Stimulated activated naive B cell treated with anti-CD40 and anti-IgM and Interleukin-4, amounts not matched to agents 10 μg/mL and 1 μg/mL and 100 μg/mL, for 72 hours (primary cell): ENCODE measurements at regions not wholly inside any gene's neighbourhood (a gene's known extent, or its start where the extent isn't known, plus 50 kb on each side); places are given as distances from the start of the nearest gene placed in this dataset.
A peak's percentile ranks its signal among the peaks of the same experiment; 100 is the strongest.

Experiments
- ATAC-seq, 2 donors: fragments of 150-1000 bp; cut with Tn5 transposase; replicated peaks; 2 replicates each; pipeline ENCODE4 v1.10.0; 2021; ENCODE audit warnings: moderate library complexity in 1 of 2
- DNase-seq: peaks from one replicate; pipeline ENCODE4 v3.0.0; 2021
- H3K27ac Mint-ChIP-seq: one replicate; pipeline ENCODE4 v1.8.0; 2022; ENCODE audit warnings: mild to moderate bottlenecking, mixed read lengths
- H3K27me3 Mint-ChIP-seq, 2 donors: one replicate each; pipeline ENCODE4 v1.8.0; 2022; ENCODE audit warnings: mixed read lengths in 2 of 2
- H3K36me3 Mint-ChIP-seq, 2 donors: one replicate each; pipeline ENCODE4 v1.8.0; 2022; ENCODE audit warnings: mixed read lengths in 2 of 2, mild to moderate bottlenecking in 1 of 2
- H3K4me1 Mint-ChIP-seq, 2 donors: one replicate each; pipeline ENCODE4 v1.8.0; 2022; ENCODE audit warnings: mixed read lengths in 2 of 2, mild to moderate bottlenecking in 1 of 2
- H3K4me3 Mint-ChIP-seq, 2 donors: one replicate each; pipeline ENCODE4 v1.8.0; 2022; ENCODE audit warnings: mild to moderate bottlenecking in 2 of 2, mixed read lengths in 2 of 2, moderate library complexity in 1 of 2
- H3K9me3 Mint-ChIP-seq, 2 donors: one replicate each; pipeline ENCODE4 v1.8.0; 2022; ENCODE audit warnings: mixed read lengths in 2 of 2, mild to moderate bottlenecking in 1 of 2

- no peak overlapping the region for H3K4me3 Mint-ChIP-seq
- H3K27me3 Mint-ChIP-seq = peaks cover 6 to 10% of the 10 kb centered on the region in 2 donors
- peak; percentile 34 to 57 for ATAC-seq
- DNase-seq = no peak
- peaks cover 8 to 16% of the 10 kb centered on the region in 2 donors for H3K4me1 Mint-ChIP-seq
- peaks cover 7% of the 10 kb centered on the region in 2 donors for H3K9me3 Mint-ChIP-seq
- H3K27ac Mint-ChIP-seq = no peak overlapping the region
- peaks cover 3 to 12% of the 10 kb centered on the region in 2 donors for H3K36me3 Mint-ChIP-seq
Measured at GRCh38 chr1:25106352-25106751, 126.0 kb downstream of the SYF2 start.

DNA sequence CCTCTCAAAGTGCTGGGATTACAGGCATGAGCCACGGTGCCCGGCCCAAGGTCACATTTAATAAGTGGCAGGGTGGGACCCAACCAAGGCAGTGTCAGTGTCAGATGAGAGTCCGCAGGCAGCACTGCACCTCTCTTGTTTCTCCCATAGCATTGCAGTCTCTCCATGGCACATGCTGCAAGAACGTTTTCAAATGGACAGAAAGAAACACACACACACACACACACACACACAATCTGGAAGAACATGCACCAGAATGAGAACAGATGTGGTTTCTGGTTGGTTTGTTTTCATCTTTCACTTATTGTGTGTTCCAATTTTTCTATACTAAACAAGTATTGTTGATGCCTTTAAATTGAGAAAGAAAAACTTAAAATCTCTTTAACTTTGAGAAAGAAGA lies 126.5 kb downstream of the SYF2 start:
- Mint-ChIP-seq H3K9me3 (peaks cover 7 to 8% of the 10 kb centered on the region in 2 donors), H3K27me3 (peaks cover 6 to 10% of the 10 kb centered on the region in 2 donors), H3K4me3 (no peak overlapping the region), H3K27ac (no peak overlapping the region), H3K36me3 (peaks cover 3 to 12% of the 10 kb centered on the region in 2 donors), H3K4me1 (peaks cover 11 to 21% of the 10 kb centered on the region in 2 donors)
- ATAC-seq (no peak), DNase-seq (no peak)

DNA sequence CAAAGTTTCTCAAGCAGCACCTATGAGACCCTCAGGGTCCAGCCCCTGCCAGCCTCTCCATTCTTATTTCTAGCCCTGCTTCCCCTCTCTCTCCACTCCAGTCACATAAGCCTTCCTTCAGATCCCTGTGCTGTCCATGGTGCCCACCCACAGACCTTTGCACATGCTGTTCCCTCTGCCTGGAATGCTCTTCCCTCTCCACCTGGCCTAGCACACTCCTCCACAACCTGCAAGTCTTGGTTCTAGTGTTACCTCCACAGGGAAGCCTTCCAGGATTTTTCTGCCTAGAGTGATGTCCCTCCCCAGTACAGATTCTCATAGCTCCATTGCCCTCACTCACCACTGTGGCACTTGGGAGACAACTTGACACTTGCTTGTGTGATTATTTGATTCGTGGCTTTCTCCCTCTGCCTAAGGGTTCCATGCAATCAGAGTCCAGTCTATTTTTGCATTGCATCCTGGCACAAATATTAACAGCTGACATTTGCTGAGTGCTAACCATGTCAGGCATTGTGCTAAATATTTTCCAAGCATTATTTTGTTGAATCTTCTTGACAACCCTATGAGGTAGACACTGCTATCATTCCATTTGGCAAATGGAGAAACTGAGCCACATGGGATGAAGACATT lies 127.3 kb downstream of the SYF2 start:
- H3K4me3 Mint-ChIP-seq = no peak overlapping the region
- H3K27ac Mint-ChIP-seq = no peak overlapping the region
- peaks cover 3 to 12% of the 10 kb centered on the region in 2 donors for H3K36me3 Mint-ChIP-seq

DNA sequence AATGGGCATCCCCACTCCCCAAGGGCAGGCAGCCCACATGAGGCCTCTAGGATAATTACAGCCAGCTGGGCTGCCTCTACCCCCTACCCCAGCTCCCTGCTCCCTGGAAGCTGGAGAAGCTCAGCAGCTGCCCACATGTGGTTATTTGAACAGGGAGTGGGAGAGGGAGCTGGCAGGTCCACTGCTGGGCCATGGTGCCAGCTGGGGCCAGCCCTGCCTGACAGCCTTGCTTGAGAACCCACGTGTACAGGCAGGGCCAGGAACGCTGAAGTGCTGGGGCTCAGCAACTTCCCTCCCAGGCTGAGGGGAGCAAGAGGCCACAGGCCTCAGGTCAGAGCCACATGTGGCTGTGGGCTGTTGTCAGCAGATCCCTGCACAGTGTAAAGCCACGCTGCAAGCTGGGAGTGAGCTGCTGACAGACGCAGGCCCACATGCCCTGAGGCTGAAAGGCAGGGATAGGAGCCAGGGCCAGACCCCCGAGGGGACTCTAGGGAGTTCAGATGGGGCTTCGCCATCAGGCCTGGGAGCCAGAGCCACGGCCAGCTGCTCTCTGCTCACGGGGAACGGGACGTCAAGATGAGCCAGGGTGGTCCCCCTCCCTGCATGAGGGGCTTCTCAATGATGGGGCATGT lies 129.0 kb downstream of the SYF2 start:
- DNase-seq = no peak
- no peak overlapping the region for H3K4me3 Mint-ChIP-seq
- no peak for ATAC-seq
- H3K36me3 Mint-ChIP-seq = peaks cover 0 to under 1% of the 10 kb centered on the region in 2 donors
- H3K27me3 Mint-ChIP-seq = peaks cover 6 to 10% of the 10 kb centered on the region in 2 donors
- peaks cover 0 to 2% of the 10 kb centered on the region in 2 donors for H3K9me3 Mint-ChIP-seq
- H3K27ac Mint-ChIP-seq = no peak overlapping the region
- H3K4me1 Mint-ChIP-seq = peaks cover 23 to 32% of the 10 kb centered on the region in 2 donors

More for the DNA sequence above, 127.3 kb downstream of the SYF2 start:
- Mint-ChIP-seq H3K9me3 (peaks cover 7 to 8% of the 10 kb centered on the region in 2 donors), H3K4me1 (peaks cover 14 to 25% of the 10 kb centered on the region in 2 donors), H3K27me3 (peaks cover 6 to 10% of the 10 kb centered on the region in 2 donors)
- ATAC-seq (no peak), DNase-seq (no peak)

GRCh38 chr1:25100151-25100833 lies 132.0 kb downstream of the SYF2 start:
- DNase-seq = no peak
- no peak for ATAC-seq
- peak overlapping the region in 1 of 2 donors; percentile 25 for H3K4me3 Mint-ChIP-seq
- peaks cover 0 to 10% of the 10 kb centered on the region in 2 donors for H3K27me3 Mint-ChIP-seq
- peaks cover 0 to 10% of the 10 kb centered on the region in 2 donors for H3K9me3 Mint-ChIP-seq
- H3K4me1 Mint-ChIP-seq = peaks cover 27 to 44% of the 10 kb centered on the region in 2 donors
- H3K27ac Mint-ChIP-seq = no peak overlapping the region
- peaks cover 0 to 3% of the 10 kb centered on the region in 2 donors for H3K36me3 Mint-ChIP-seq

GRCh38 chr1:25099343-25099951 lies 132.9 kb downstream of the SYF2 start:
- Mint-ChIP-seq H3K27me3 (peaks cover 0 to 4% of the 10 kb centered on the region in 2 donors), H3K36me3 (peaks cover 0 to 3% of the 10 kb centered on the region in 2 donors), H3K9me3 (peaks cover 3 to 10% of the 10 kb centered on the region in 2 donors), H3K4me1 (peaks cover 31 to 44% of the 10 kb centered on the region in 2 donors), H3K27ac (no peak overlapping the region), H3K4me3 (peak overlapping the region; percentile 14)
- ATAC-seq = peak; percentile 74 to 79
- no peak for DNase-seq

DNA sequence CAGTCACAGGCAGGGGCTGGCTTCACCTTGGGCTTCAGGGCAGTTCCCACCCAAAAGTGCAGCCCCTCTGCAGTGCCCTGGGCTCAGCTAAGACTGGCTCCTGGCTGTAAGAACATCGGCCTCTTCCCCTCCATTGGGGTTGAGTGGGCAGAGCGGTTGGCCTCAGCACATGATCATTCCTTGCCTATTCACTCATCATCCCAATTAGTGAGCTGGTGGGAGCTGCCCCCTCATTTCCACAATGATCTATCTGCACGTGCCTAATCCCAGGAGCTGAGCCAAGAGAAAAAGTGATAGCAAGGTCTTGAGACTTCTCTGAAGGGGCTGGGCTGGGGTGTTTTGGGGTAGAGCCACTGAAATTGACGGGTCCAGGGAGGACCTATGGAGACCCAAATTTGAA lies 133.6 kb downstream of the SYF2 start:
- no peak for ATAC-seq
- H3K27me3 Mint-ChIP-seq = no peaks in the 10 kb centered on the region
- H3K36me3 Mint-ChIP-seq = peaks cover 0 to 3% of the 10 kb centered on the region in 2 donors
- H3K9me3 Mint-ChIP-seq = peaks cover 3 to 10% of the 10 kb centered on the region in 2 donors
- no peak for DNase-seq
- peaks cover 31 to 44% of the 10 kb centered on the region in 2 donors for H3K4me1 Mint-ChIP-seq
- H3K27ac Mint-ChIP-seq = no peak overlapping the region
- H3K4me3 Mint-ChIP-seq = no peak overlapping the region

GRCh38 chr1:25096307-25097150 lies 135.8 kb downstream of the SYF2 start:
- Mint-ChIP-seq H3K9me3 (peaks cover 3 to 10% of the 10 kb centered on the region in 2 donors), H3K36me3 (peaks cover 0 to 3% of the 10 kb centered on the region in 2 donors), H3K4me1 (peaks cover 30 to 39% of the 10 kb centered on the region in 2 donors), H3K27ac (no peak overlapping the region), H3K27me3 (no peaks in the 10 kb centered on the region), H3K4me3 (no peak overlapping the region)
- DNase-seq (no peak), ATAC-seq (no peak)

DNA sequence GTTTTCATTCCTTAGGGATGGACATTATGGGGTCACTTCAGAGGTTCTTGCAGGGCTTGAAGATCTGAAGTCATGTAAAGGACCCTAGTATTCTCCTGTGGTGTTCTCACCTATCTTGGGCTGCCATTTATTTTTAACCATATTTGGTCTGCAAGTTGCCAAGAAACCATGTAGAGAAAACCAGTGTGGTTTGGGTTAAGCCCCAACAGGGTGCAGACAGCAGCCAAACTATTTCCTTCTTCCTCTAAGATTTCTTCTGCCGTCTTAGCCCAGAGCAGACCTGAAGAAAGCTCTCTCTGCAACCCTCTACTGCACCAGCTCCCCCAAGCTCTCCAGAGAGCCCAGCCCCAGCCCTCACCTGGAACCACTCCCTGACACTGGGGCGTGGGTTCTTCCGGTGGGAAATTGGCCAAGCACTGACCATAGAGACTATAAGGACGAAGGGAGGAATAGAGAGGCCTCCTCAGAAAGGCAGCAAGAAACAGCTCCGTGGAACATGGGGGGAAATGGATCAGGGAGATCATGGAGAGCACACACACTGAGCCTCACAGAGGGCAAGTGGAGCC lies 136.6 kb downstream of the SYF2 start:
- H3K9me3 Mint-ChIP-seq = peaks cover 3 to 8% of the 10 kb centered on the region in 2 donors
- DNase-seq = no peak
- peaks cover 24 to 31% of the 10 kb centered on the region in 2 donors for H3K4me1 Mint-ChIP-seq
- H3K27ac Mint-ChIP-seq = no peak overlapping the region
- peak in 1 of 2 donors; percentile 45 for ATAC-seq
- H3K36me3 Mint-ChIP-seq = peaks cover 0 to 3% of the 10 kb centered on the region in 2 donors
- no peak overlapping the region for H3K4me3 Mint-ChIP-seq
- no peaks in the 10 kb centered on the region for H3K27me3 Mint-ChIP-seq

DNA sequence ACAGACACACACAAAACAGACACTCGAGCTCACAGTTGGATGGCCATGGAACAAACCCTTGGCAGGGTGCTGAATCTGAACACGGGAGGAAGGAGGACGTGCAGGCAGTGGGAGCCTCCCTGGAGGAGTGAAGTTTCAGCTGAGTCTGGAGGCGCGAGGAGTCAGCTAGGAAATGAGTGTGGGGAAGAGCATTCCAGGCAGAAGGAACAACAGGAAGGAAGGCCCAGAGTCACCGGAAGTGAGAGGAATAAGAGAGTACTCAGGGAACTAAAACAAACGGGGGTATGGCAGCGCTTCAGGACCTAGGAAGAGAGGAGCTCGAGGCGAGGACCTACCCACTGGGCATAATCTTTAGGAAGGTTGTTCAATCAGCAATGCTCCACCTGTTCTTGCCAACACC lies 137.3 kb downstream of the SYF2 start:
- Mint-ChIP-seq H3K4me3 (no peak overlapping the region), H3K27ac (no peak overlapping the region), H3K4me1 (peaks cover 21 to 25% of the 10 kb centered on the region in 2 donors)

DNA sequence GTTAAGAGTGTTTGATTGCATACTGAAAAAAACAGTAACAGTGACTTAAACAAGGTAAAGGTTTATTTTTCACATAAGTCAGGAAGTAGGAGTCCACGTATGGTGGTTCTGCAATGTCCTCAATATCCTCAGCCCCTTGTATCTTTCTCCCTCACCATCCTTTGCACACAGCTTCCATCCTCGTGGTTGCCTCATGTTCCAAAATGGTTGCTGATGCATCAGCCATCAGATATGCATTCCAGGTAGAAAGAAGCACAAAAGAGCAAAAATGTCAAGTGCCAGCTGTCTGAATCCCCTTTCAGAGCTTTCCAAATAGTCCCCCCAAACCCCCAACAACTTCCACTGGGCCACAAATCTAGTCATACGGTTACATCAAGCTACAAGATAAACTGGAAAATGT lies 138.1 kb downstream of the SYF2 start:
- Mint-ChIP-seq H3K27ac (no peak overlapping the region), H3K36me3 (peaks cover 0 to 3% of the 10 kb centered on the region in 2 donors), H3K27me3 (no peaks in the 10 kb centered on the region), H3K9me3 (peaks cover 3 to 8% of the 10 kb centered on the region in 2 donors), H3K4me1 (peaks cover 17 to 18% of the 10 kb centered on the region in 2 donors), H3K4me3 (no peak overlapping the region)
- ATAC-seq (no peak), DNase-seq (no peak)

More for the DNA sequence above, 137.3 kb downstream of the SYF2 start:
- ATAC-seq (no peak), DNase-seq (no peak)
- no peaks in the 10 kb centered on the region for H3K27me3 Mint-ChIP-seq
- peaks cover 3 to 8% of the 10 kb centered on the region in 2 donors for H3K9me3 Mint-ChIP-seq
- H3K36me3 Mint-ChIP-seq = peaks cover 0 to 3% of the 10 kb centered on the region in 2 donors

- H3K4me1 Mint-ChIP-seq = peaks cover 10 to 17% of the 10 kb centered on the region in 2 donors
Measured at GRCh38 chr1:25091658-25092057, 140.6 kb downstream of the SYF2 start.

More at GRCh38 chr1:25091658-25092057, 140.6 kb downstream of the SYF2 start:
- DNase-seq = no peak
- ATAC-seq = no peak
- Mint-ChIP-seq H3K36me3 (peaks cover 0 to 3% of the 10 kb centered on the region in 2 donors), H3K27ac (no peak overlapping the region), H3K27me3 (peaks cover 8% of the 10 kb centered on the region in 2 donors), H3K4me3 (no peak overlapping the region), H3K9me3 (peaks cover 3 to 5% of the 10 kb centered on the region in 2 donors)
